Upper lobe of left lung (tissue), 6 donors: ENCODE measurements at regions not wholly inside any gene's neighbourhood (a gene's known extent, or its start where the extent isn't known, plus 50 kb on each side); places are given as distances from the start of the nearest gene placed in this dataset.
"Not testable (repeated sequence)": the region's sequence is repeated elsewhere in the genome, so short reads cannot be mapped to it uniquely, and the experiment has no call there.

Experiments used
- ATAC-seq, 2 donors: fragments of 200-7000 bp; cut with Tn5 transposase; one replicate each; pipeline ENCODE4 v1.9.1; 2022; ENCODE audit warnings: mild to moderate bottlenecking in 2 of 2, moderate library complexity in 2 of 2; ENCODE audit not compliant: low FRiP score in 2 of 2
- DNase-seq, 2 donors: peaks; one replicate each; pipeline ENCODE4 v3.0.0-alpha.2; 2019 to 2020
- H3K27ac ChIP-seq, 4 donors: fragments of 200-600 bp; sonication (generic); one replicate each; pipeline ENCODE4 v1.5.1; 2016 to 2019
- H3K27me3 ChIP-seq, 4 donors: fragments of 200-600 bp; sonication (generic); one replicate each; pipeline ENCODE4 v1.5.1; 2017 to 2019
- H3K36me3 ChIP-seq, 4 donors: fragments of 200-600 bp; sonication (generic); one replicate each; pipeline ENCODE4 v1.5.1; 2016 to 2019
- H3K4me1 ChIP-seq, 4 donors: fragments of 200-600 bp; sonication (generic); one replicate each; pipeline ENCODE4 v1.5.1; 2018 to 2019
- H3K4me3 ChIP-seq, 4 donors: fragments of 200-600 bp; sonication (generic); one replicate each; pipeline ENCODE4 v1.5.1; 2017 to 2019; ENCODE audit warnings: mild to moderate bottlenecking in 2 of 4, moderate library complexity in 1 of 4
- H3K9me3 ChIP-seq, 4 donors: fragments of 200-600 bp; sonication (generic); one replicate each; pipeline ENCODE4 v1.5.1; 2018 to 2019
- CTCF ChIP-seq, 6 experiments: fragments of 450-650 bp in 4 of 6; fragments of 200-600 bp in 2 of 6; sonication (generic) in 2 of 6; IDR thresholded peaks; one replicate each; pipeline ENCODE4 v1.5.1; 2016 to 2019; ENCODE audit warnings: antibody characterized with exemption in 6 of 6
- EP300 ChIP-seq, 4 donors: sonication (generic); formaldehyde crosslinking; IDR thresholded peaks; one replicate each; pipeline ENCODE4 v1.5.1; 2017; ENCODE audit warnings: antibody characterized with exemption in 4 of 4, control low read depth in 2 of 4
- POLR2A ChIP-seq, 4 donors: fragments of 450-650 bp; IDR thresholded peaks; one replicate each; pipeline ENCODE4 v1.5.1; 2016 to 2017; ENCODE audit warnings: antibody characterized with exemption in 4 of 4, mild to moderate bottlenecking in 2 of 4
- POLR2AphosphoS5 ChIP-seq, 2 donors: sonication (generic); formaldehyde crosslinking; IDR thresholded peaks; one replicate each; pipeline ENCODE4 v1.5.1; 2017; ENCODE audit warnings: antibody characterized with exemption in 2 of 2
- WGBS, 2 donors: methylation state at CpG; one replicate each; pipeline ENCODE4 v1.1.5; 2017 to 2018; 5-methylcytosine and 5-hydroxymethylcytosine counted together
- donor health status: DM: no; HTN: no; CAD: no; lungs with moderate emphysema.
- donor health status: DM: no; HTN: yes; CAD: no; lungs with severe emphysema.

- WGBS, 2 donors: 69 to 75% methylated on average over 4 of the region's 4 CpGs
- no peak for DNase-seq
Observed at GRCh38 chr5:166123717-166124116, 2167.7 kb upstream of the WWC1 start.

GRCh38 chr5:166127766-166128570 lies 2163.5 kb upstream of the WWC1 start:
- Histone ChIP-seq H3K9me3 (no peaks in the 10 kb centered on the region), H3K36me3 (no peaks in the 10 kb centered on the region), H3K27ac (no peak overlapping the region), H3K4me1 (no peaks in the 10 kb centered on the region), H3K27me3 (no peaks in the 10 kb centered on the region), H3K4me3 (no peak overlapping the region)
- no peak for DNase-seq
- ATAC-seq: peak; percentile 6 to 44
- no peak for TF ChIP-seq EP300 (IDR thresholded peaks at IDR 0.05)
- no peak for TF ChIP-seq POLR2AphosphoS5 (IDR thresholded peaks at IDR 0.05)
- no peak for TF ChIP-seq CTCF (IDR thresholded peaks at IDR 0.05)
- no peak for TF ChIP-seq POLR2A (IDR thresholded peaks at IDR 0.05)
- WGBS, 2 donors: 86 to 87% methylated on average over 10 of the region's 10 CpGs

More at GRCh38 chr5:166123717-166124116, 2167.7 kb upstream of the WWC1 start:
- Histone ChIP-seq H3K36me3 (no peaks in the 10 kb centered on the region), H3K4me1 (no peaks in the 10 kb centered on the region), H3K27me3 (no peaks in the 10 kb centered on the region), H3K4me3 (no peak overlapping the region), H3K9me3 (no peaks in the 10 kb centered on the region), H3K27ac (no peak overlapping the region)
- peak in 1 of 2 donors; percentile 25 for ATAC-seq
- TF ChIP-seq CTCF (IDR thresholded peaks at IDR 0.05): no peak

- 91 to 97% methylated on average over 11 to 15 of the region's 17 CpGs for WGBS, 2 donors
- not testable (repeated sequence) for H3K4me3 ChIP-seq, ATAC-seq, H3K27ac ChIP-seq, H3K27me3 ChIP-seq, H3K36me3 ChIP-seq, H3K9me3 ChIP-seq, H3K4me1 ChIP-seq
- peak in 1 of 2 donors; percentile 37 for DNase-seq
Observed at GRCh38 chr5:166145107-166145506, 2146.3 kb upstream of the WWC1 start.

- 48 to 55% methylated on average over 3 of the region's 3 CpGs for WGBS, 2 donors
- H3K9me3 ChIP-seq: no peaks in the 10 kb centered on the region
- no peak overlapping the region for H3K27ac ChIP-seq
- H3K36me3 ChIP-seq: no peaks in the 10 kb centered on the region
- no peaks in the 10 kb centered on the region for H3K27me3 ChIP-seq
- DNase-seq (no peak), ATAC-seq (no peak)
- no peaks in the 10 kb centered on the region for H3K4me1 ChIP-seq
- no peak for TF ChIP-seq POLR2A (IDR thresholded peaks at IDR 0.05)
- TF ChIP-seq CTCF (IDR thresholded peaks at IDR 0.05): no peak
- no peak for TF ChIP-seq EP300 (IDR thresholded peaks at IDR 0.05)
- TF ChIP-seq POLR2AphosphoS5 (IDR thresholded peaks at IDR 0.05): no peak
- H3K4me3 ChIP-seq: no peak overlapping the region
Observed at GRCh38 chr5:166163996-166164610, 2127.3 kb upstream of the WWC1 start.

GRCh38 chr5:166165596-166165995 lies 2125.8 kb upstream of the WWC1 start:
- Histone ChIP-seq H3K27me3 (no peaks in the 10 kb centered on the region), H3K4me3 (no peak overlapping the region), H3K27ac (no peak overlapping the region), H3K36me3 (no peaks in the 10 kb centered on the region), H3K9me3 (no peaks in the 10 kb centered on the region), H3K4me1 (no peaks in the 10 kb centered on the region)
- no peak for DNase-seq
- 35 to 49% methylated on average over 4 of the region's 4 CpGs for WGBS, 2 donors
- TF ChIP-seq EP300 (IDR thresholded peaks at IDR 0.05): no peak
- no peak for TF ChIP-seq POLR2AphosphoS5 (IDR thresholded peaks at IDR 0.05)
- no peak for TF ChIP-seq CTCF (IDR thresholded peaks at IDR 0.05)
- no peak for TF ChIP-seq POLR2A (IDR thresholded peaks at IDR 0.05)
- no peak for ATAC-seq
